Panc1 (cell line): ENCODE measurements at regions not wholly inside any gene's neighbourhood (a gene's known extent, or its start where the extent isn't known, plus 50 kb on each side); places are given as distances from the start of the nearest gene placed in this dataset.

Experiments
- ATAC-seq: fragments of 200-7000 bp; cut with Tn5 transposase; 2 replicates; pipeline ENCODE4 v1.9.1; 2020; ENCODE audit warnings: mild to moderate bottlenecking, moderate library complexity
- BruUV-seq: library from RNA; stranded (reverse); fragments of 400-500 nt; replicated peaks from 2 replicates; lab custom pipeline; 2021; lab: Mats Ljungman, UMichigan
- CTCF ChIA-PET: fragments of 300-600 bp; sonication (Branson Sonifier 250); formaldehyde crosslinking; loops from one replicate; lab custom pipeline; 2022; ENCODE audit warnings: antibody characterized with exemption; lab: Charles Lee
- POLR2A ChIA-PET: fragments of 300-600 bp; sonication (Branson Sonifier 250); formaldehyde crosslinking; loops from one replicate; lab custom pipeline; 2022; ENCODE audit warnings: antibody characterized with exemption; lab: Charles Lee
- DNase-seq: peaks from one replicate; pipeline ENCODE4 v3.0.0-alpha.2; 2010; ENCODE audit warnings: low read depth, low spot score
- H3K27ac ChIP-seq: 2 replicates; pipeline ENCODE4 v1.5.1; 2011; ENCODE audit warnings: mild to moderate bottlenecking, low read length, inconsistent platforms
- H3K27me3 ChIP-seq: fragments of 200-500 bp; sonication (Bioruptor generic); 2 replicates; pipeline ENCODE4 v1.6.0; 2014; ENCODE audit warnings: low read length, inconsistent platforms; ENCODE audit not compliant: control insufficient read depth, insufficient read depth
- H3K36me3 ChIP-seq: fragments of 200-500 bp; sonication (Bioruptor generic); 2 replicates; pipeline ENCODE4 v1.5.1; 2014; ENCODE audit warnings: inconsistent platforms, mild to moderate bottlenecking, low read length, moderate library complexity; ENCODE audit not compliant: control insufficient read depth, insufficient read depth
- H3K4me1 ChIP-seq: 2 replicates; pipeline ENCODE4 v1.5.1; 2011; ENCODE audit warnings: inconsistent platforms, mild to moderate bottlenecking, low read length, moderate library complexity; ENCODE audit not compliant: control insufficient read depth, insufficient read depth
- H3K4me3 ChIP-seq, 2 experiments: 2 replicates each; pipeline ENCODE4 v1.5.1; 2011 to 2012; ENCODE audit warnings: low read depth in 2 of 2, low read length in 2 of 2, mild to moderate bottlenecking in 2 of 2, inconsistent platforms in 1 of 2, moderate library complexity in 1 of 2
- H3K9me3 ChIP-seq: fragments of 200-500 bp; sonication (Bioruptor generic); 2 replicates; pipeline ENCODE4 v1.5.1; 2014; ENCODE audit warnings: low read depth, mild to moderate bottlenecking, inconsistent platforms, low read length, moderate library complexity; ENCODE audit not compliant: control insufficient read depth, insufficient read depth
- CTCF ChIP-seq: fragments of 450-650 bp; IDR thresholded peaks from 2 replicates; pipeline ENCODE4 v1.5.1; 2017; ENCODE audit warnings: mild to moderate bottlenecking
- POLR2AphosphoS5 ChIP-seq: IDR thresholded peaks from 2 replicates; pipeline ENCODE4 v1.6.1; 2012; ENCODE audit warnings: mild to moderate bottlenecking, low read depth, low read length, moderate library complexity
- REST ChIP-seq, 2 experiments: IDR thresholded peaks; 2 replicates each; pipeline ENCODE4 v1.6.1; 2011 to 2012; ENCODE audit warnings: low read depth in 2 of 2, control low read depth in 1 of 2, low read length in 1 of 2, mild to moderate bottlenecking in 1 of 2, moderate library complexity in 1 of 2; ENCODE audit not compliant: insufficient read depth in 1 of 2
- SIN3A ChIP-seq: IDR thresholded peaks from 2 replicates; pipeline ENCODE4 v1.6.1; 2012; ENCODE audit warnings: low read depth, mild to moderate bottlenecking, low read length, moderate library complexity, borderline replicate concordance; ENCODE audit not compliant: insufficient read depth
- TCF7L2 ChIP-seq: IDR thresholded peaks from 2 replicates; pipeline ENCODE4 v1.6.1; 2011; ENCODE audit warnings: mild to moderate bottlenecking, low read depth, low read length, inconsistent platforms
- in situ Hi-C: cut with HindIII; loops from 2 replicates; pipeline ENCODE4 v1.10.0; 2016; ENCODE audit warnings: low sequenced_read_pairs, low pct_unique_long_range_greater_than_20kb
- intact Hi-C: fragments of 100-400 bp; cut with micrococcal nuclease; formaldehyde crosslinking; loops from one replicate; pipeline ENCODE4 v1.10.0; 2022; ENCODE audit not compliant: unreplicated experiment

GRCh38 chr1:2917284-2917683, 104.0 kb upstream of the ACTRT2 start:
- DNase-seq (no peak), ATAC-seq (no peak)
- H3K9me3 ChIP-seq, result no peaks in the 10 kb centered on the region
- no peaks in the 10 kb centered on the region for H3K36me3 ChIP-seq
- TF ChIP-seq REST (IDR thresholded peaks at IDR 0.05; ENCODE audit: insufficient read depth in 1 of 2, low read depth in 2 of 2, low read length in 1 of 2) (no peak), TCF7L2 (no peak), POLR2AphosphoS5 (no peak), CTCF (no peak), SIN3A (no peak)
- in situ Hi-C loops (no loop called here), intact Hi-C loops (no loop called here)
- no TSS peak for BruUV-seq
- peaks cover under 1% of the 10 kb centered on the region; the same call in 1 of the 2 replicates for H3K27me3 ChIP-seq
- ChIA-PET CTCF (no interaction called here), POLR2A (no interaction called here)
- H3K27ac ChIP-seq, result no peak overlapping the region
- H3K4me1 ChIP-seq, result no peaks in the 10 kb centered on the region
- no peak overlapping the region for H3K4me3 ChIP-seq

GRCh38 chr1:2918441-2918840, 102.8 kb upstream of the ACTRT2 start:
- H3K27ac ChIP-seq, result no peak overlapping the region
- intact Hi-C loops (no loop called here), in situ Hi-C loops (no loop called here)
- no peaks in the 10 kb centered on the region for H3K9me3 ChIP-seq
- POLR2A ChIA-PET, result no interaction called here
- no peaks in the 10 kb centered on the region for H3K4me1 ChIP-seq
- peaks cover 3% of the 10 kb centered on the region; the same call in 1 of the 2 replicates for H3K27me3 ChIP-seq
- no TSS peak for BruUV-seq
- DNase-seq (no peak), ATAC-seq (no peak)
- no peaks in the 10 kb centered on the region for H3K36me3 ChIP-seq
- no peak overlapping the region for H3K4me3 ChIP-seq
- TF ChIP-seq SIN3A (no peak), TCF7L2 (no peak), CTCF (no peak), POLR2AphosphoS5 (no peak), REST (IDR thresholded peaks at IDR 0.05; ENCODE audit: insufficient read depth in 1 of 2, low read depth in 2 of 2, low read length in 1 of 2) (no peak)
- CTCF ChIA-PET, result no interaction called here
